CD4-positive, alpha-beta T cell treated with Interleukin-17A for 1 hour (primary cell): ENCODE measurements at regions not wholly inside any gene's neighbourhood (a gene's known extent, or its start where the extent isn't known, plus 50 kb on each side); places are given as distances from the start of the nearest gene placed in this dataset.
"Not testable (repeated sequence)": the region's sequence is repeated elsewhere in the genome, so short reads cannot be mapped to it uniquely, and the experiment has no call there.

Source experiments
- DNase-seq: peaks from one replicate; pipeline ENCODE4 v3.0.0-alpha.2; 2020

DNA sequence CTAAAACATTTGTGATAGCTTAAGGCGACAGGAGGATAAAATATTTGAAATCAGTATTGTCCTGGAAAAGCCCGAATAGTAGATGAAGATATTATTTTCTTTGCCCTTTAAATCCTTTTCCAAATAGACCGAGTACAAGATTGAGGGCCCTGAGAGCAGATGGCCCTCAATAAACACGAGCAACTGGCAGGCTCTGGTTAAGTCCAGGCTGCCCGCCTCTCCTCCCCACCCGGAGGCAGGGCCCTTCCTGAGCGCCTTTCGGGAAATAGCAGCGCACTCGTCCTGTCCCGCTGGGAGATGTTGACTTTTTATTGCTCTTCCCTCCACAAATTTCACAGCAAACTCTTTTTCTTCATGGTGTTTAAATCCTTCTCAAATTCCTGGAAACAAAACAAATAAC, 50.8 kb upstream of the MAX start:
- DNase-seq = no peak

DNA sequence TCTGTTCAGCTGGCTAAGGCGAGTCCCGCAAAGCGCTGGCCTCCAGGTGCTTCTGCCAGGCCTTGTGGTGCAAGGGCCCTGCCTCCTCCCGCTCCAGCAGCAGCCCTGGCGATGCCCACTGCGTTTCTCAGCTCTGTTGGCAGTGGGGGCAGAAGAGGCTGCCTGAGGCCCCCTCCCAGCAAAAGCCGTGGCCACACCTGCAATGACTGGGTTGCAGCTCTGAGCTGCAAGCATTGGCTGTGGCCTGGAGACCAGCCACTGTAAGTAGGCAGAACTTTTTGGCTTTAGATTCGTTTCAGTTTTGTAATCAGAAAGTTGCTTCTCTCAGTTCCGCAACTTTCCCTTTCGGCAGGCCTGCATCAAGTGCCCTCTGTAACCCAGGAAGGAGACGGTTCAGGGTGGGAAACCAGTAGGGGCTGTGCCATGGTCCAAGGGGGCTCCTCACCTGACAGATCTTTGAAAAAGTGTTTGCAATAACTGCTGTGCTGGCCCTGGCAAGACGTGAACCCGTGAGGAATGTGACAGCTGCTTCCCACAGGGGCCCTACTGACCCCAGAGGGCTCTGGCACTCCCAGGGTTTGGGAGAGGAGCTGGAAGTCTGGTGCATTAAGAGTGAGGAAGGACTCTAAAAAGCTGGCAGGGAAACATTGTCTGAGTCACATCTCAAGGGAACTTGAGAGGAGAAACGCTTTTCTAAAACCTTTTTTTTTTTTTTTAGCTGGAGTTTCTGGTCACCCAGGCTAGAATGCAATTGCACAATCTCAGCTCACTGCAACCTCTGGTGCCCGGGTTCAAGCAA, 54.5 kb upstream of the MAX start:
- no peak for DNase-seq

DNA sequence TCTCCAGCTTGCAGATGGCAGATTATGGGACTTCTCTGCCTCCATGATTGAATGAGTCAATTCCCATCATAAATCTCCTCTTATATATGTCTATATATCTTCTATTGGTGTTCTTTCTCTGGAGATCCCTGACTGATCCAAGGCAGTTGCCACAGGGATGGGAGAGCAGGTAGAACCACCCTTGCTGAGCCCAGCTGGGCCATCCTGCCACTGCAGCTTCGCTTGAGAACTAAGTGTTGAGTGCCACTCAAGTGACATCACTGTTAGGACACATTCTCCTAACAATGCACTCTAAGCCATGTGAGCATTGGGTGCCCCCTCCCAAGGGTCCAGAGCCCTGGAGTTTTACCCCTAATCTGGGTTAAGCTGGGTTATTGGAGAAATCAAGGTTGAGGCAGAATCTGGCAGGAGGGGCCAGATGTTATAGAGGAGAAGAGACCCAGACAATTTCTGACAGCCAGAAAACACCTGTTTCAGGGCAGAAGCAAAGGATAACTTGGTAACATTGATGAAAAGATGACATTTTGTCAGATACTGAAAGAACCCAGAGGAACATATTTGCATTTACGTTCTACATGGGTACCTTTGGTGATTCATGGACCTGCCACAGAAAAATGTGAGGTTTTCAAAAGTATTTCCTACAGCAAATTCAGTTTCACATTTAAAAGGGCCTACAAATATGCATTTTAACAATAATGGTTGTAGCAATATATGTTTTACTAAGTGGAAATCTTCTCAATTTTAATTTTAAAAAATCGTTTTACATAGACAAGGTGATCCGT, 57.2 kb upstream of the MAX start:
- no peak for DNase-seq

DNA sequence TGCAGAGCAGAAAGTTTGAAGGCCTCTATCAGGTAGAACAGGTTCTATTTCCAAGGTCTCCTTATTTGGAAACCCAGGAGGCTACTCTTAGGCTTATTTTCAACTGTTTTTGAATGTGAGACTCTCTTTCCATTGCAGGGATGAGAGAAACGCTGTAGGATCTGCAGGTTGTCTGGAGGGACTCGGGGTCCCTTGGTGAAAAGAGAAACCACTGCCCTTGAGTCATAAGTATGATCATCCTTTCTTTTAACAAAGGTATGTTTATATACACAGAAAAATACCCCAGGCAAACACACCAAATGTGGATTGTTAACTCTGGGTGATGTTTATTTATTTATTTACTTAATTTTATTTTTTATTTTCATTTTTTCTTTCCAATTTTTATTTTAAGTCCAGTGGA, 57.8 kb upstream of the MAX start:
- no peak for DNase-seq

DNA sequence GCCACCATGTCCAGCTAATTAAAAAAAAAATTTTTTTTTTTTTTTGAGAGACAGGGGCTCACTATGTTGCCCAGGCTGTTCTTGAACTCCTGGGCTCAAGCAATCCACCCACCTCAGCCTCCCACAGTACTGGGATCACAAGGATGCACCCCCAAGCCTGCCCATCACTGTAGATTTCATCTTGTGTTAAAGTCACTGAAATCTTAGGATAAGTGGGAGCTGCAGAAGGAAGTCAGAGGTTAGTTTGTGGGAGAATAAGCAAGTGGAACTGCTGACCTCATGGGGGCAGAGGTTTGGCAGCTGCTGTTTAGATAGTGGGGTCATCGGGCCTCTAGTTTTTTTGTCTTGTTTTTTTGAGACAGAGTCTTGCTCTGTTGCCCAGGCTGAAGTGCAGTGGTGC, 59.7 kb upstream of the MAX start:
- no peak for DNase-seq

DNA sequence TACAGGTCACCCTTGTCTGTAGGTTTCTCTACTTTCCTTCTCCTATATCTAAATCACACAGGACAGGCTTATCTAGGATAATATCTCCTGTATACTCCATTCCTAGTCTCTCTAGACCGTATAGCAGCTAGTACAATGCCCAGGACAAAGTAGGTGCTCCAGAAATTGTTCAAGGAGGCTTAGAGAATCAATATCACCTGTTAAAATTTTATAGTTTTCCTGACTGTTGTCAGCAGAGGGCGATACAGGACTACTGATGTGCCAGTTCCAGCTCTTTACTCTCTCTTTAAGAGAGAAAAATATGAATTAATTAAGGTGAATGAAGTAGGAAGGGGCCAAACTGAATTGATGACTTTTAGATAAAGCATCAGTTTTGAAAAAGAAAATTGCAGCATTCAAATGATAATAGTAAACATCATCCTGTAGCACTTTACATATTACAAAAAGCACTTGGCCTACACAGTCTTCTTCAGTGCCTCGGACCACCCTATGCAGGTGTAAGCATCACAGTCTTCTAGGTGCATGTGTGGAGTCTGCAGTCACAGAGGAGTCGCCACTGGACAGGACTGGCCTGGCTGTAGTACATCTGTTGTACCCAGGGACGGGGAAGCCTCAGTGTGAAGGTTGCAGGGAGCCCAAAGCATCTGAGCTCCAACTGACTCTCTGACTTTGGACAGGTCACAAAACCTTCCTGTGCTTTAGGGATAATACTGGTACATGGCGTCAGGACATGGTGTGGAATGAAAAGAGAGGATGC, 61.9 kb upstream of the MAX start:
- peak; percentile 68 for DNase-seq

DNA sequence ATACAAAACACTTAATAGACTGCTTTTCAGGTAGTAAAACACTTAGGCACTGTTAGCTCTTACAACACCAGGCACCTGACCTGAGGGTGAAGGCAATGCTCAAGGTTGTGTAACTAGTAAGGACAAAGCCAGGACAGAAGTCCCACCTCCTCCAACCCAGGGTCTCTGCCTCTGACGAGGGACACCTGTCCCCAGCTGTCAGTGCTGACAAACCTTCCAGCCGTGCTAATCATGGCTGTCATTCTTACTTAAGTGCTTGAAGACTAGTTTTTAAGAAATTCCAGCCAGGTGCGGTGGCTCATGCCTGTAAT, 62.5 kb upstream of the MAX start:
- DNase-seq = no peak

DNA sequence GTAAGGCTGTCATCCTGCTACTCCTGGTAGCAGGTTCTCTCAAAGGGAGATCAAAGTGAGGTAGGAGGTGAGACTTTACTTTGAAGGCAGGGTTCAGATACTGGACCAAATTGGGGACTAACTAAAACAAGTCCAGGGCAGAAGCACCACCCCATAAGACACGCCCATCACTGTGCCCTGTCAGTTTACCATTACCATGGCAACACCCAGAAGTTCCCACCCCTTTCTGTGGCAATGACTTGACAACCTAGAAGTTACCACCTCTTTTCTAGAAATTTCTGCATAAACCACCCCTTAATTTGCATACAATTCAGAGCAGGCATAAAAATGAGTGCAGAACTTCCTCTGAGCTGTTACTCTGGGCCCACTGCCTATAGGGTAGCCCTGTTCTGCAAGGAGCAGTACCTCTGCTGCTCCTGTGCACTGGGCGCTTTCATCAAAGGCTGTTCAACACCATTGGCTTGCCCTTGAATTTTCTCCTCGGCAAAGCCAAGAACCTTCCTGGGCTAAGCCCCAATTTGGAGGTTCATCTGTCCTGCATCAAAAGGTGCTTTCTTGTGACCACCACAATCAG, 64.8 kb upstream of the MAX start:
- DNase-seq = peak; percentile 44

DNA sequence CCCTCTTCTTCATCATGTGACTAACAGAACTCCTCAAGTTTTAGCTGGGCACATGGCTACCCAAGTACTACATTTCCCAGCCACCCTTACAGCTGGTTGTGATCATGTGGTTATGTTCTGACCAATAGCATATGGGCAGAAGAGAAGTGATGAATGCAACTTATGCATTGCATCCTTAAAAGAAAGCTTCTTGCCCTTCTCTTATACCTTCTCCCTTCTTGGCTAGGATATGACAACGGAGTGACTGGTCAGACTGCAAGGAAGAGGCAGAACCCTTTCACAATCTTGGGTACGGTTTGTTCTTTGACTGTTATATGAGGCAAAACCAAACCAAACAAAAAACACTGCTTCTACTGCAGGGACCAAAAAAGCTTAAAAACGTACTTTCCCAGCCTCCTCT, 66.5 kb upstream of the MAX start:
- DNase-seq = no peak

DNA sequence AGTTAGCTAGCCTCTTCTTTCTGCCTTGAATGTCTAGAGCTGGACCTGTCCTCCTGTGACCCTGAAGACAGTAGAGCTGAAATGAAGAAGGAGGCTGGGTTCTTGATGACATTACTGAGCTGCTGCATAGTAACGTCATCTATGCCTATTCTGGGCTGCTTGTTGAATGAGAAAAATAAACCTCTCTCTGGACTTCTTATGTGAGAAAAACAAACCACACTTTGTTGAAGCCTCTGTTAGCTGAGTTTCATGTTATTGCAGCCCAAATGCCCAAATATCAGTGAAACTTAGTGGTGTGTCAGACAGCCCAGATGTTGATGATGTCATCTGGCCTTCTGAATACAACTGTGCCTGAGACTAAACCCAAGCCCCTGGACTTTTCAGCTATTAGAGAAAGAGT, 67.0 kb upstream of the MAX start:
- no peak for DNase-seq

DNA sequence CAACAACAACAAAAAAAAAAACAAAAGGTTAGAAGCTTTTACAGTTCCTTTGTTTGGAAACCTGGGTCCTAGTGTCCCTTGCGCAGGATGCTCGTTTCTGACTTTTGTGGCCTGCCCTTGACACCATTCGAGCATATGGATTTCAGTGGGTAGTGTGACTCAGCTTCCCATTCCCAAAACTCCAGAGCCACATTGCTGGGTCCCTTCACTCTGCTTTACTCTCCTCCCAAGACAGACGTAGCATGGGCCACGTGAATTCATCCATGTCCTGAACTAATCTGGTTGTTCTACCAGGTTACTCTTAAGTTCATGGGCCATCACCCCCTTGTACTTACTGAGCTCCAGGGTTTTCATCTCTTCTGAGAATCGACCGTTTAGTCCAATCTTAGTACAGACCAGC, 68.0 kb upstream of the MAX start:
- no peak for DNase-seq

DNA sequence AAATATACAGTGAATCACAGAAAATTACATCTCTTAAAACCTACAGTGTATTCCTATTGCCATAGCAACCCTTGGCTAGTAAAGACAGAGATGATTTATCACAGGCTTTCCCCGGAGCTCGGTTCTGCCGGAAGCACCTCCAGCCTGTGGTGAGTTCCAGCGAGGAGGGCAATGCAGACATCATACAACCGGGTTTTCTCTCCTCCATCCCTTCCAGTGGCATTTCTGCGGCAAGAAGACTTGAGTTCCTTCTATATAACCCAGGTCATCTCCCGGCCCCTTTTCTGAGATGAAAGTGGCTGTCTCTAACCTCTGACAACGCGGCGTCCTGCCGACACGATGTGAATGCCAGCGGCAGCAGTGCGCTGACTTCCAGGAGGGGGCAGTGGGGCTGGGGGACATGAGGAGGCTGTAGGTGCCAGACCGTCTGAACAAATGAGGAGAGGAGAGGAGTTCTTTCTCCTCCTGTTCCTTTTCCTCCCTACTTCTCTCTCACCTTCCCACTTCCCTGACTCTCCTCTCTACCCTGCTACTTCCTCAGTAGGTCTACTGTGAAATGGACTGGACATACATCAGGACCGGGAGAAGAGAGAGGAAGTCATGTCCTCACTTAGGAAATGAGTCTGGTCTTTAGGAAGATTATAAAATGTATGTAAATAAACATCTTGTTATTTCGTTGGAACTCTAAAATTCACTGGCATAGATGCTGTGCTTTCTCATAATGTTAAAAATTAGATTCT, 68.6 kb upstream of the MAX start:
- DNase-seq = peak; percentile 56

DNA sequence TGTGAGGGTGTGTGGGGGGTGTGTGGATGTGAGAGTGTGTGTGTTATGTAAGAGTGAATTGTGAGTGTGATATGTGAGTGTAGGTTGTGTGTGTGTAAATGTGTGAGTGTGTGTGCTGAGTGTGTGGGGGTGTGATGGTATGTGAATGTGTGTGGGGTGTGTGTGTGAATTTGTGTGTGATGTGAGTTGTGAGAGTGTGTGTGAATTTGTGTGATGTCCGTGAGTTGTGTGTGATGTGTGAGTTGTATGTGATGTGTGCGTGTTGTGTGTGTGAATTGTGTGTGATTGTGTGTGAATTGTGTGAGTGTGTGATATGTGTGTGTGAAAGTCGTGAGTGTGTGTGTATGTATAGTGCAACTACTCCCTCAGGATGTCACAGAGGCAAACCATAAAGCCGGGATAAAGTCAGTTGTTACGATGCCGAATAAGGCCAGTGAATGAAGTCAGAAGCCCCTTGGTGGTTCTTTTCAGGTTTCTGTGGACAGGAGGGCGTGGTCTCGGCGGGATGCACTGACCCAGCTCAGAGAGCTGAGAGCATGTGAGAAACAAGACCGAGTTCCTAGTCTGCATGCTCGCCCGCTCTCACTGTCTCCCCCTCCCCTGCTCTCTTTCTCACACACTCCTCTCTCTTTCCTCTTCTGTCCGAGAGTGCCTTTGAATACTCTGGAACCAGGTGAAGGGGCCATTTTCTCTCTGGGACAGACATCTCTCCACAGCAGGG, 71.8 kb upstream of the MAX start:
- DNase-seq = no peak

DNA sequence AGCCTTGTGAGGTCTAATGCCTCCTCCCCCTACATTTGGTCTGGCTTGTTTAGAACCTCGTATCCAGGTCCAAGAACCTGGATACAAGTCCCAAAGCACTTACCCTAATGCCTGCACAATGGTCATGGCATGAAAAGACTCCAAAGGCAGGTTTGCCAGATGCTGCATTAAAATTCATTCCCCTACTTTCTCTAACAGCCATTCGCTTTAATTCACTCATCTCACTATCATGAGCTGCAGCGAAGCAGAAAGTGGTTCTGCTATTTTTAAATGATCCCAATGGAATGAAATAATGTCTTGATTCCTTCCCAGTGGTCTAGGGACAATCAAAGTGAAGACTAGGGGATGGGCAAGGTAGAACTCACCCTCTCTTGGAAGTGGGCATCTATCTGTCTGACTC, 72.5 kb upstream of the MAX start:
- DNase-seq = no peak

DNA sequence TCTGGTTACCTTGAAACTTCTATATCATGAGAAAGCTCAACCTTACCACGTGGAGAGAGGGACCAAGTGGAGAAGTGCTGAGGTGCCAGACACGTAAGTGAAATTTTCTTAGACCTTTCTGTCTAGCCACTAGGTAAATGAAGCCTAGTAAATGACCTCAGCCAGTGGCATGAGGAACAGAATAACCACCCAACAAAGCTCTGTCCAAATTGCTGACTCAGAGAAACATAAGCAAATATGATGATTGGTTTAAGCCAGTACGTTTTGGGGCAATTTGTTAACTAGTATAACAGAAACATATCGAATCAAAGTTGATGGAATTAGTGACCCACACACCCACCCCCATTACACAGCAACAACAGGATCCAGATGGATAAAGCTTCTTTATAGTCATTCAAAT, 75.2 kb upstream of the MAX start:
- DNase-seq = no peak

DNA sequence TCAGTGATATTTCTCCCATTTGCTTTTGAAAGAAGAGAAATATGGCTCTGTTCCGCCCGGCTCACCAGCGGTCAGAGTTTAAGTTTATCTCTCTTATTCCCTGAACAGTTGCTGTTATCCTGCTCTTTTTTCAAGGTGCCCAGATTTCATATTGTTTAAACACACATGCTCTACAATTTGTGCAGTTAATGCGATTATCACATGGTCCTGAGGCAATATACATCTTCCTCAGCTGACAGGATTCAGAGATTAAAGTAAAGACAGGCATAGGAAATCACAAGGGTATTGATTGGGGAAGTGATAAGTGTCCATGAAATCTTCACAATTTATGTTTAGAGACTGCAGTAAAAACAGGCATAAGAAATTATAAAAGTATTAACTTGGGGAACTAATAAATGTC, 76.9 kb upstream of the MAX start:
- not testable (repeated sequence) for DNase-seq

DNA sequence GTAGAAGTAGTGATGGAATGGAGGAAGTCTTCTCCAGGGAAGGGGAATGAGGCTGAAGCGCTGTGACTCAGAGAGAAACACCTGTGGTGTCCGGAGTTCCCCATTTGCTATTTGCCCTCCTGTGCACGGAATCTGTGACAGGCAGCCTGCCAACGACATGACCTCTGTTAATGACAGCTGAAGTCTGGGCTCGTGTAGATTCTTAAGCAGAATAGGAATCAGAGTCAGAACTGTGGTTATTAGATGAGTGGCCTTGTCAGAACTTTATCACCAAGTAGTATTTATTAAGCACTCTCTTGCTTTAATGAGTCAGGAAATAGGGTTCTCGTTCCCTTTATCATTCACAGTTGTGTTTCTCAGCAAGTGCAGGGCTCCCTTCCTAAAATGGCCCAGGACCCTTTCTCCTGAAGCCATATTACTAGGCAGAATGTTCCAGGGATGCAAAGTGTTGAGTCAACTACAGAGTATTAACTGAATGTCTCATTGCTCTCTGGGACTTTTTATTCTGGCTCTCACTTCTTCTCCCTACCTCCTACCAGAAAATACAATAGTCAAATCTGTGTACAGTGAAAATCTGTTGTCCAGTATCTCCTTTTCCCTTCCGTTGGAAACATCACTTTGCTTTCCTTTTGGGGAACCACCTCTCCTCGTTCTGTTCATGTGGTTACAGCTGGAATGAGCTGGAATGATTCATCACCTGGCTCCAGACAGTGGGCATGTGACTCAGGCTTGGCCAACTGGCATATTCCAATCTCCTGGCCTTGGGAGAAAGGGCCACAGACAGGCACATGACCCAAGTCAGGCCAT, 77.8 kb upstream of the MAX start:
- peak; percentile 16 for DNase-seq

DNA sequence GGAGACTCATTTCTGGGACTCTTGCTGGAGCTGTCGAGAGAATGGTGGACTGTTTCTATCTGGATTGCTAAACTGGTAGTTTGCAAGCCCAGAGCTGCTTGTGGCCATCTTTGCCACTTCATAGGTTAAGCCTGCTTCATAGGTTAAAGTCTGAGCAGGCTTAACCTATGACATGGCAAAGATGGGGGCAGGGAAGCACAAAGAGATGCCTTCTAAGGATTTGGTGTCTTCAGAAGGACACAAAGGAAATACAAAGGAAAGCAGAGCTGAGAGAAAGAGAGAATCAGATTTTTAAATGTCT, 78.4 kb upstream of the MAX start:
- DNase-seq = no peak

DNA sequence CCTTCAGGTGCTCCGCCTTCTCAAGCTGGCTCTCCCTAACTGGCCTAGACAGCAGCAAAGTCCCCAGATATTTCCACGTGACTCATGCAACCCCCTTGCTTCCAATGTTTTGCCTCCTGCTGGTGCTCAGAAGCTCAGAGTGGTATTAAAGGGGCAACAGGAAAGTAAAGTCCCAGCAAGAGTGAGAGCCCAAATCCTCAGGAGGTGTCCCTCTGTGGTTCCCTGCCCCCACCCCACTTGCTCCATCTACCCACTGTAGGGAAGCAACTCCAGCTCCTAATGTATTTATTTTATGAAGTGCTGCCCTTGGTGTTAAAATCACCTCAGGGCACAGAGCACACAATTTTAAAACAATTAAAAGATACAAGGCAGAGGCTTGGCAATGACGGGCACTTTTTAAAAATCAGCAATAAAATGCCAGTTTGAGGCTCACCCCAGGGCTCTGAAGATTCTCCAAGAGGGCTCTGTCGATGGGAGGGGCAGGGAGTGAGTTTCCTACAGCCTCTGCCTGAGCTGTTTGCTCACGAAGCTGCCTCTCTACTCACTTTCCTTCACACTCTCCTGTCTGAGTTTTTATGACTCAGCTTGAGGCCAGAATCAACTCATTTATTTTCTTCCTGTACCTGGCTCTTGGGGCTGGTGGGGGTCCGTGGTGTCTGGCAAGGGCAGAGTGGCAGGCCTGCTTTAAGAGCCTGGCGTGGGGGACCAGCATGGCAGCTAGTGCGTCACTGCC, 81.9 kb upstream of the MAX start:
- DNase-seq = no peak

DNA sequence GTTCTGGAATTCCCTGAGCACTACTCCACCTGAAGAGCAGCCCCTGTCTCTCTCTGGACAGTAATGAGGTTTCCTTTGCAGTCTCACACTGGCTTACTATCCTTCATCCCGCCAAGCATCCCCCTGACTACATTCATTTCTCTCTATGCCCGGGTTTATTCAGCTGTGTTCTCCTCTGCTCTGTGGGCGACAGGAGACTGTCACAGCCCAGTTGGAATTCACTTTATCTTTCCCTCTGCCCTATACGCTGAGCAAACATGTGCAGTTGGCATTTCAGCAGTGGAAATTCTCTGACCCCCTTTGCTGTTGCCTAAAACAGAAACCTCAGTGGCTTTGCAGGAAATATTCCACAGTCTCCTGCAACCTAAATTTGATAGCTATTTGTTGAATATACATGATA, 83.5 kb upstream of the MAX start:
- no peak for DNase-seq

DNA sequence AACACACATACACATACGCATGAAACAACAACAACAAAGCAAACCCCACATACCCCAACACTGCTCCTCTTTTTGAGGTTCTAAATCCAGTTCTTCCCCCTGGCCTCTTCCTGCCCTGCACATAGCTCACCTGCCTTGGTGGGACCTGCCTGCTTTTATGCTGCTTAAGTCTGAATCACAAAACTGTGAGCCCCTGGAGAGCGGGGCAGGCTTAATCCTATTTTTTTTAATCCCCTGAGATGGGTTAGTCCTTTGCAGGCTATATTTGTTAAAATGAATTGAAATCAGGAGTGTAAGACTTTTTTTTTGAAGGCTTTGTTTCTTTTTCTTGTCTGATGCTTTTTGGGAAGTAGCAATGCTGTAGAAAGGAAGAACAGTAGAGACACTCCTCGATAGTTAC, 84.6 kb upstream of the MAX start:
- DNase-seq = no peak
